ENCODE measurements at regions not wholly inside any gene's neighbourhood (a gene's known extent, or its start where the extent isn't known, plus 50 kb on each side); places are given as distances from the start of the nearest gene placed in this dataset.

- TF ChIP-seq CEBPB (IDR thresholded peaks at IDR 0.05): no peak
- TF ChIP-seq CREB1 (IDR thresholded peaks at IDR 0.05; ENCODE audit: low read depth): no peak
- no peak for TF ChIP-seq FOXM1 (IDR thresholded peaks at IDR 0.05; ENCODE audit: borderline replicate concordance, low read depth)
- no peak for TF ChIP-seq EGR1 (IDR thresholded peaks at IDR 0.05)
- no peak for TF ChIP-seq MAX (IDR thresholded peaks at IDR 0.05)
- no peak for TF ChIP-seq RAD21 (IDR thresholded peaks at IDR 0.05; ENCODE audit: low read depth)
- TF ChIP-seq REST (IDR thresholded peaks at IDR 0.05; ENCODE audit: low read depth): no peak
- no peak for TF ChIP-seq USF1 (IDR thresholded peaks at IDR 0.05)
- TF ChIP-seq ZBTB7A (IDR thresholded peaks at IDR 0.05; ENCODE audit: low read depth): no peak
- TF ChIP-seq TEAD4 (IDR thresholded peaks at IDR 0.05): no peak
- TF ChIP-seq NFIC (IDR thresholded peaks at IDR 0.05): no peak
- no peak for TF ChIP-seq EP300 (IDR thresholded peaks at IDR 0.05; ENCODE audit: borderline replicate concordance)
- no peak for TF ChIP-seq TAF1 (IDR thresholded peaks at IDR 0.05; ENCODE audit: low read depth)
- TF ChIP-seq YY1 (IDR thresholded peaks at IDR 0.05; ENCODE audit: low read depth): no peak
- no peak for TF ChIP-seq TCF12 (IDR thresholded peaks at IDR 0.05; ENCODE audit: low read depth)
Measured at GRCh38 chr21:38885909-38886308, 80.2 kb downstream of the ETS2 start.

GRCh38 chr21:38884440-38884839, 78.7 kb downstream of the ETS2 start:
- TF ChIP-seq YY1 (IDR thresholded peaks at IDR 0.05; ENCODE audit: low read depth) (no peak), CREB1 (IDR thresholded peaks at IDR 0.05; ENCODE audit: low read depth) (no peak), TCF12 (IDR thresholded peaks at IDR 0.05; ENCODE audit: low read depth) (no peak), NFIC (IDR thresholded peaks at IDR 0.05) (no peak), REST (IDR thresholded peaks at IDR 0.05; ENCODE audit: low read depth) (no peak), ZBTB7A (IDR thresholded peaks at IDR 0.05; ENCODE audit: low read depth) (no peak), EGR1 (IDR thresholded peaks at IDR 0.05) (no peak), USF1 (IDR thresholded peaks at IDR 0.05) (no peak), TEAD4 (IDR thresholded peaks at IDR 0.05) (no peak), EP300 (IDR thresholded peaks at IDR 0.05; ENCODE audit: borderline replicate concordance) (no peak), FOXM1 (IDR thresholded peaks at IDR 0.05; ENCODE audit: borderline replicate concordance, low read depth) (no peak), MAX (IDR thresholded peaks at IDR 0.05) (no peak)

GRCh38 chr21:38883142-38883541, 77.4 kb downstream of the ETS2 start:
- TF ChIP-seq TEAD4 (IDR thresholded peaks at IDR 0.05) (no peak), REST (IDR thresholded peaks at IDR 0.05; ENCODE audit: low read depth) (no peak), CEBPB (IDR thresholded peaks at IDR 0.05) (no peak), ZBTB7A (IDR thresholded peaks at IDR 0.05; ENCODE audit: low read depth) (no peak), EP300 (IDR thresholded peaks at IDR 0.05; ENCODE audit: borderline replicate concordance) (no peak), EGR1 (IDR thresholded peaks at IDR 0.05) (no peak), TAF1 (IDR thresholded peaks at IDR 0.05; ENCODE audit: low read depth) (no peak), NFIC (IDR thresholded peaks at IDR 0.05) (no peak), RAD21 (IDR thresholded peaks at IDR 0.05; ENCODE audit: low read depth) (no peak)

GRCh38 chr21:38881131-38881530, 75.4 kb downstream of the ETS2 start:
- TF ChIP-seq CREB1 (IDR thresholded peaks at IDR 0.05; ENCODE audit: low read depth): no peak
- TF ChIP-seq NFIC (IDR thresholded peaks at IDR 0.05): no peak
- no peak for TF ChIP-seq FOXM1 (IDR thresholded peaks at IDR 0.05; ENCODE audit: borderline replicate concordance, low read depth)

GRCh38 chr21:38880577-38880966, 74.8 kb downstream of the ETS2 start:
- no peak for TF ChIP-seq CEBPB (IDR thresholded peaks at IDR 0.05)
- TF ChIP-seq NFIC (IDR thresholded peaks at IDR 0.05): no peak
- TF ChIP-seq REST (IDR thresholded peaks at IDR 0.05; ENCODE audit: low read depth): no peak
- TF ChIP-seq ZBTB7A (IDR thresholded peaks at IDR 0.05; ENCODE audit: low read depth): no peak
- no peak for TF ChIP-seq TEAD4 (IDR thresholded peaks at IDR 0.05)
- TF ChIP-seq USF1 (IDR thresholded peaks at IDR 0.05): no peak

Measured in Ishikawa (cell line).